SK-N-SH (cell line): ENCODE measurements at regions not wholly inside any gene's neighbourhood (a gene's known extent, or its start where the extent isn't known, plus 50 kb on each side); places are given as distances from the start of the nearest gene placed in this dataset.

Source experiments
- CHD2 ChIP-seq: fragments of 150-350 bp; IDR thresholded peaks from 2 replicates; pipeline ENCODE4 v1.6.1; 2018; ENCODE audit warnings: low read length; ENCODE audit not compliant: partially characterized antibody
- POLR2AphosphoS5 ChIP-seq: IDR thresholded peaks from 2 replicates; pipeline ENCODE4 v1.6.1; 2012; ENCODE audit warnings: low read depth, low read length
- TF ChIP-seq, protein P1 (sequence below): fragments of 200-600 bp; sonication (generic); IDR thresholded peaks from 2 replicates; pipeline ENCODE4 v1.6.1; 2017; ENCODE audit warnings: antibody characterized with exemption, mild to moderate bottlenecking, moderate library complexity

DNA sequence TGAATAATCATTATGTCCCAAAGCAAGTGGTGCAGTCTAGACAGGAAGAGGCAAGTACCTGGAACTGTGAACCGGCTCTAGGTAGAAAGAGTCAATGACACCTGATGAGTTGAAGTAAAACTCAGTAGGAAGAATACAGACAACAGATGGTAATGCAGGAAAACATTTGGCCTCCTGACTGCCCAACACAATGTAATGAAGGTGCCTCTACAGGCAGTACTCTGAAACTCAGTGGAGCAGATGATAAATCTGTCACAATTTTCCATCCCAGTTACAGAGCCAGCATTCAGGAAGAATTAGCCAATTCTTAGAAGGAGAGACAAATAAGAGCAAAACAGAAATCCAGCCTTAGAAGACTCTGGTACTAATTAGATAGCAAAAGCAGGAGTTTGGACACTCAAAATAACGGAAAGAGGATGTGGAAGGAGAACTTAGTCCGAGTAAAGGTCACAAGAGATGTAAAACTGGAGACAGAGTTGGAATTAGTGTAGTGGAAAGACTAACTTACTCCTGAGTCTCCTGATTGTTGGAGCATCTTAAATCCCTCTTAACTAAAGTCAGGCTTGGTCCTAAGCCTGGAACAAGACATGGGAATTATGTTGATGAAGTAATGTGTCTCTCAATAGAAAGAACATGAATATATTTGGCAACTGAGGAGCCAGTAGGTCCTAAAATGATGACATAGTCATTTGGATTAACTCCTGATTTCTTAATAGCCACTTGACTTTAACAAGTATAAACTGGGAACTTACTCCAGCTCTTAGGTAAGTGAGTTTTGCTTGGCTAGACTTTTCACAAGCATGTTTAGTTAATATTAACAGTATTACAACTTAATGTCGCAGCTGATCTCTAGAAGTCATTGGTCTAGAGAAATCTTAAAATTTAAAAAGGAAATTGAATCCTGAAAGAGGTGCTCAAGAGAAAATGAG lies 457.3 kb upstream of the MIR17HG start:
- TF ChIP-seq, protein P1, sequence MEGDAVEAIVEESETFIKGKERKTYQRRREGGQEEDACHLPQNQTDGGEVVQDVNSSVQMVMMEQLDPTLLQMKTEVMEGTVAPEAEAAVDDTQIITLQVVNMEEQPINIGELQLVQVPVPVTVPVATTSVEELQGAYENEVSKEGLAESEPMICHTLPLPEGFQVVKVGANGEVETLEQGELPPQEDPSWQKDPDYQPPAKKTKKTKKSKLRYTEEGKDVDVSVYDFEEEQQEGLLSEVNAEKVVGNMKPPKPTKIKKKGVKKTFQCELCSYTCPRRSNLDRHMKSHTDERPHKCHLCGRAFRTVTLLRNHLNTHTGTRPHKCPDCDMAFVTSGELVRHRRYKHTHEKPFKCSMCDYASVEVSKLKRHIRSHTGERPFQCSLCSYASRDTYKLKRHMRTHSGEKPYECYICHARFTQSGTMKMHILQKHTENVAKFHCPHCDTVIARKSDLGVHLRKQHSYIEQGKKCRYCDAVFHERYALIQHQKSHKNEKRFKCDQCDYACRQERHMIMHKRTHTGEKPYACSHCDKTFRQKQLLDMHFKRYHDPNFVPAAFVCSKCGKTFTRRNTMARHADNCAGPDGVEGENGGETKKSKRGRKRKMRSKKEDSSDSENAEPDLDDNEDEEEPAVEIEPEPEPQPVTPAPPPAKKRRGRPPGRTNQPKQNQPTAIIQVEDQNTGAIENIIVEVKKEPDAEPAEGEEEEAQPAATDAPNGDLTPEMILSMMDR: no peak
- TF ChIP-seq CHD2 (no peak), POLR2AphosphoS5 (no peak)
